Transverse colon (tissue), 3 donors: ENCODE measurements at regions not wholly inside any gene's neighbourhood (a gene's known extent, or its start where the extent isn't known, plus 50 kb on each side); places are given as distances from the start of the nearest gene placed in this dataset.

Experiments
- POLR2A ChIP-seq: fragments of 450-650 bp; IDR thresholded peaks from one replicate; pipeline ENCODE4 v1.6.1; 2016; ENCODE audit warnings: antibody characterized with exemption, mild to moderate bottlenecking, moderate library complexity
- TF ChIP-seq, protein P1 (sequence below), 5 experiments: fragments of 200-600 bp in 3 of 5; fragments of 450-650 bp in 2 of 5; sonication (generic) in 3 of 5; IDR thresholded peaks; 1 replicate in 2 of 5; 2 replicates in 3 of 5; pipeline ENCODE4 v1.5.1; 2016 to 2017; ENCODE audit warnings: antibody characterized with exemption in 5 of 5, inconsistent platforms in 3 of 5, mild to moderate bottlenecking in 2 of 5, moderate library complexity in 1 of 5

- TF ChIP-seq POLR2A = no peak
- TF ChIP-seq, protein P1, sequence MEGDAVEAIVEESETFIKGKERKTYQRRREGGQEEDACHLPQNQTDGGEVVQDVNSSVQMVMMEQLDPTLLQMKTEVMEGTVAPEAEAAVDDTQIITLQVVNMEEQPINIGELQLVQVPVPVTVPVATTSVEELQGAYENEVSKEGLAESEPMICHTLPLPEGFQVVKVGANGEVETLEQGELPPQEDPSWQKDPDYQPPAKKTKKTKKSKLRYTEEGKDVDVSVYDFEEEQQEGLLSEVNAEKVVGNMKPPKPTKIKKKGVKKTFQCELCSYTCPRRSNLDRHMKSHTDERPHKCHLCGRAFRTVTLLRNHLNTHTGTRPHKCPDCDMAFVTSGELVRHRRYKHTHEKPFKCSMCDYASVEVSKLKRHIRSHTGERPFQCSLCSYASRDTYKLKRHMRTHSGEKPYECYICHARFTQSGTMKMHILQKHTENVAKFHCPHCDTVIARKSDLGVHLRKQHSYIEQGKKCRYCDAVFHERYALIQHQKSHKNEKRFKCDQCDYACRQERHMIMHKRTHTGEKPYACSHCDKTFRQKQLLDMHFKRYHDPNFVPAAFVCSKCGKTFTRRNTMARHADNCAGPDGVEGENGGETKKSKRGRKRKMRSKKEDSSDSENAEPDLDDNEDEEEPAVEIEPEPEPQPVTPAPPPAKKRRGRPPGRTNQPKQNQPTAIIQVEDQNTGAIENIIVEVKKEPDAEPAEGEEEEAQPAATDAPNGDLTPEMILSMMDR (IDR thresholded peaks at IDR 0.05) = no peak
Measured at GRCh38 chr13:58619396-58620113, 988.0 kb downstream of the PCDH17 start.
